ENCODE measurements at regions not wholly inside any gene's neighbourhood (a gene's known extent, or its start where the extent isn't known, plus 50 kb on each side); places are given as distances from the start of the nearest gene placed in this dataset.

GRCh38 chr17:36701429-36702099 lies 100.2 kb downstream of the MRM1 start:
- Histone ChIP-seq H2AFZ (ENCODE audit: insufficient read depth, low read depth, low read length, poor library complexity, severe bottlenecking) (no peak overlapping the region), H3K36me3 (replicated peaks in 1 of 2; ENCODE audit: control extremely low read depth in 1 of 2, control insufficient read depth in 1 of 2, extremely low read depth in 1 of 2, insufficient read depth in 2 of 2, low read length in 1 of 2) (no peaks in the 10 kb centered on the region), H3K79me2 (ENCODE audit: control insufficient read depth, insufficient read depth, low read length) (no peaks in the 10 kb centered on the region), H3K27me3 (replicated peaks in 1 of 4; ENCODE audit: control extremely low read depth in 1 of 4, control insufficient read depth in 3 of 4, insufficient read depth in 4 of 4, low read length in 3 of 4) (peaks cover 0 to 47% (median 5%) of the 10 kb centered on the region in 4 experiments), H3K9ac (ENCODE audit: low read length) (no peak overlapping the region), H3K9me3 (ENCODE audit: control extremely low read depth in 1 of 3, control insufficient read depth in 2 of 3, insufficient read depth in 1 of 3, low read length in 2 of 3) (peaks cover 0 to 4% (median 0%) of the 10 kb centered on the region in 3 donors), H3K4me3 (ENCODE audit: control extremely low read depth in 1 of 5, extremely low read depth in 1 of 5, insufficient read depth in 1 of 5, low read depth in 2 of 5, low read length in 4 of 5) (no peak overlapping the region), H3K4me2 (replicated peaks; ENCODE audit: low read depth, low read length, poor library complexity, severe bottlenecking) (no peak overlapping the region), H3K4me1 (ENCODE audit: control insufficient read depth in 2 of 2, insufficient read depth in 2 of 2, low read length in 2 of 2) (no peaks in the 10 kb centered on the region), H3K27ac (ENCODE audit: low read length in 2 of 2) (no peak overlapping the region), H4K20me1 (ENCODE audit: control insufficient read depth, insufficient read depth, low read length, poor library complexity, severe bottlenecking) (no peaks in the 10 kb centered on the region)
- DNase-seq (no peak), ATAC-seq (ENCODE audit: low read depth) (no peak)
- intact Hi-C loops (cut with micrococcal nuclease) = no loop called here
- TF ChIP-seq CTCF (IDR thresholded peaks at IDR 0.05) (no peak), EZH2 (IDR thresholded peaks at IDR 0.05; ENCODE audit: borderline replicate concordance, insufficient read depth, low read depth, low read length, poor library complexity, severe bottlenecking) (no peak)
- Mint-ChIP-seq H3K4me1 (no peaks in the 10 kb centered on the region), H3K4me3 (no peak overlapping the region), H3K27ac (no peak overlapping the region), H3K9me3 (ENCODE audit: insufficient read depth) (no peaks in the 10 kb centered on the region), H3K27me3 (peaks cover 74% of the 10 kb centered on the region)
- 81% methylated on average over 6 of the region's 13 CpGs for WGBS (ENCODE audit: insufficient coverage)
- CTCF ChIA-PET = interaction anchor here (1.2 kb wide), 1 partner anchor 8 kb away, joined by 4 read pairs; no protein-coding TSS in a partner anchor
- POLR2A ChIA-PET = no interaction called here

GRCh38 chr17:36702636-36703035 lies 101.3 kb downstream of the MRM1 start:
- peaks cover 0 to 4% (median 0%) of the 10 kb centered on the region in 3 donors for H3K9me3 ChIP-seq (ENCODE audit: control extremely low read depth in 1 of 3, control insufficient read depth in 2 of 3, insufficient read depth in 1 of 3, low read length in 2 of 3)
- peaks cover 65% of the 10 kb centered on the region for H3K27me3 Mint-ChIP-seq
- H3K4me1 Mint-ChIP-seq = no peaks in the 10 kb centered on the region
- no peak overlapping the region for H3K4me3 Mint-ChIP-seq
- no peaks in the 10 kb centered on the region for H3K9me3 Mint-ChIP-seq (ENCODE audit: insufficient read depth)
- H3K27ac ChIP-seq (ENCODE audit: low read length in 2 of 2) = no peak overlapping the region
- TF ChIP-seq CTCF (IDR thresholded peaks at IDR 0.05) (no peak), EZH2 (IDR thresholded peaks at IDR 0.05; ENCODE audit: borderline replicate concordance, insufficient read depth, low read depth, low read length, poor library complexity, severe bottlenecking) (no peak)
- H3K36me3 ChIP-seq (replicated peaks in 1 of 2; ENCODE audit: control extremely low read depth in 1 of 2, control insufficient read depth in 1 of 2, extremely low read depth in 1 of 2, insufficient read depth in 2 of 2, low read length in 1 of 2) = no peaks in the 10 kb centered on the region
- H3K4me2 ChIP-seq (replicated peaks; ENCODE audit: low read depth, low read length, poor library complexity, severe bottlenecking) = no peak overlapping the region
- H2AFZ ChIP-seq (ENCODE audit: insufficient read depth, low read depth, low read length, poor library complexity, severe bottlenecking) = no peak overlapping the region
- H4K20me1 ChIP-seq (ENCODE audit: control insufficient read depth, insufficient read depth, low read length, poor library complexity, severe bottlenecking) = no peaks in the 10 kb centered on the region
- WGBS (ENCODE audit: insufficient coverage) = 11% methylated on average over 1 of the region's 1 CpG
- intact Hi-C loops (cut with micrococcal nuclease) = no loop called here
- ATAC-seq (ENCODE audit: low read depth) (no peak), DNase-seq (no peak)
- no peaks in the 10 kb centered on the region for H3K79me2 ChIP-seq (ENCODE audit: control insufficient read depth, insufficient read depth, low read length)
- no peak overlapping the region for H3K27ac Mint-ChIP-seq
- H3K27me3 ChIP-seq (replicated peaks in 1 of 4; ENCODE audit: control extremely low read depth in 1 of 4, control insufficient read depth in 3 of 4, insufficient read depth in 4 of 4, low read length in 3 of 4) = peaks cover 0 to 43% (median 5%) of the 10 kb centered on the region in 4 experiments
- no peaks in the 10 kb centered on the region for H3K4me1 ChIP-seq (ENCODE audit: control insufficient read depth in 2 of 2, insufficient read depth in 2 of 2, low read length in 2 of 2)
- no peak overlapping the region for H3K9ac ChIP-seq (ENCODE audit: low read length)
- POLR2A ChIA-PET = no interaction called here
- CTCF ChIA-PET = interaction anchor here (1.2 to 1.4 kb wide), 2 partner anchors 9 to 73 kb away, joined by 4 read pairs; no protein-coding TSS in a partner anchor
- no peak overlapping the region for H3K4me3 ChIP-seq (ENCODE audit: control extremely low read depth in 1 of 5, extremely low read depth in 1 of 5, insufficient read depth in 1 of 5, low read depth in 2 of 5, low read length in 4 of 5)

Measured in B cell (primary cell).